Astrocyte (in vitro differentiated cells and primary cell): ENCODE measurements at regions not wholly inside any gene's neighbourhood (a gene's known extent, or its start where the extent isn't known, plus 50 kb on each side); places are given as distances from the start of the nearest gene placed in this dataset.

Experiments
- DNase-seq: peaks from one replicate; pipeline ENCODE4 v3.0.0-alpha.2; 2010; ENCODE audit warnings: low read depth
- FAIRE-seq: peaks from 2 replicates; lab custom pipeline; 2011; peaks lifted over from hg19 to GRCh38; lab: Jason Lieb, UNC
- H2AFZ ChIP-seq: 2 replicates; pipeline ENCODE4 v1.6.0; 2012; ENCODE audit warnings: low read depth, low read length, inconsistent platforms
- H3K27ac ChIP-seq: 2 replicates; pipeline ENCODE4 v1.5.1; 2011; ENCODE audit warnings: low read depth, low read length, inconsistent platforms
- H3K27me3 ChIP-seq: 2 replicates; pipeline ENCODE4 v1.6.0; 2011; ENCODE audit warnings: low read length, inconsistent platforms; ENCODE audit not compliant: insufficient read depth
- H3K36me3 ChIP-seq: 2 replicates; pipeline ENCODE4 v1.5.1; 2011; ENCODE audit warnings: low read length, inconsistent platforms; ENCODE audit not compliant: insufficient read depth
- H3K4me1 ChIP-seq: 2 replicates; pipeline ENCODE4 v1.5.1; 2011; ENCODE audit warnings: low read length, inconsistent platforms; ENCODE audit not compliant: insufficient read depth
- H3K4me2 ChIP-seq: 2 replicates; pipeline ENCODE4 v1.6.0; 2012; ENCODE audit warnings: low read length, inconsistent platforms
- H3K4me3 ChIP-seq: 2 replicates; pipeline ENCODE4 v1.5.1; 2011; ENCODE audit warnings: low read depth, mild to moderate bottlenecking, low read length, inconsistent platforms; ENCODE audit not compliant: insufficient read depth
- H3K79me2 ChIP-seq: 2 replicates; pipeline ENCODE4 v1.6.0; 2012; ENCODE audit warnings: mild to moderate bottlenecking, low read length, inconsistent platforms; ENCODE audit not compliant: insufficient read depth
- H3K9ac ChIP-seq: 2 replicates; pipeline ENCODE4 v1.6.0; 2012; ENCODE audit warnings: mild to moderate bottlenecking, low read length, inconsistent platforms
- H3K9me3 ChIP-seq: 2 replicates; pipeline ENCODE4 v1.5.1; 2012; ENCODE audit warnings: low read depth, mild to moderate bottlenecking, low read length, inconsistent platforms; ENCODE audit not compliant: insufficient read depth
- H4K20me1 ChIP-seq: 2 replicates; pipeline ENCODE4 v1.6.0; 2012; ENCODE audit warnings: low read length, inconsistent platforms; ENCODE audit not compliant: insufficient read depth
- H3K27ac Mint-ChIP-seq: one replicate; pipeline ENCODE4 v1.8.0; 2021; ENCODE audit warnings: mild to moderate bottlenecking, mixed read lengths; ENCODE audit not compliant: unreplicated experiment
- H3K27me3 Mint-ChIP-seq: one replicate; pipeline ENCODE4 v1.8.0; 2021; ENCODE audit warnings: low read depth, mixed read lengths; ENCODE audit not compliant: unreplicated experiment
- H3K36me3 Mint-ChIP-seq: one replicate; pipeline ENCODE4 v1.8.0; 2021; ENCODE audit warnings: low read depth, mixed read lengths; ENCODE audit not compliant: unreplicated experiment
- H3K4me1 Mint-ChIP-seq: one replicate; pipeline ENCODE4 v1.8.0; 2021; ENCODE audit warnings: low read depth, mixed read lengths; ENCODE audit not compliant: unreplicated experiment
- H3K4me3 Mint-ChIP-seq: one replicate; pipeline ENCODE4 v1.8.0; 2021; ENCODE audit warnings: mild to moderate bottlenecking, moderate library complexity, mixed read lengths; ENCODE audit not compliant: unreplicated experiment
- H3K9me3 Mint-ChIP-seq: one replicate; pipeline ENCODE4 v1.8.0; 2021; ENCODE audit warnings: mild to moderate bottlenecking, mixed read lengths; ENCODE audit not compliant: unreplicated experiment
- EZH2 ChIP-seq: IDR thresholded peaks from 2 replicates; pipeline ENCODE4 v1.6.1; 2012; ENCODE audit warnings: mild to moderate bottlenecking, low read length, inconsistent platforms; ENCODE audit not compliant: insufficient read depth
- TF ChIP-seq, protein P1 (sequence below): IDR thresholded peaks from 2 replicates; pipeline ENCODE4 v1.5.1; 2011; ENCODE audit warnings: low read depth, mild to moderate bottlenecking, inconsistent platforms, low read length, moderate library complexity; ENCODE audit not compliant: insufficient read depth

DNA sequence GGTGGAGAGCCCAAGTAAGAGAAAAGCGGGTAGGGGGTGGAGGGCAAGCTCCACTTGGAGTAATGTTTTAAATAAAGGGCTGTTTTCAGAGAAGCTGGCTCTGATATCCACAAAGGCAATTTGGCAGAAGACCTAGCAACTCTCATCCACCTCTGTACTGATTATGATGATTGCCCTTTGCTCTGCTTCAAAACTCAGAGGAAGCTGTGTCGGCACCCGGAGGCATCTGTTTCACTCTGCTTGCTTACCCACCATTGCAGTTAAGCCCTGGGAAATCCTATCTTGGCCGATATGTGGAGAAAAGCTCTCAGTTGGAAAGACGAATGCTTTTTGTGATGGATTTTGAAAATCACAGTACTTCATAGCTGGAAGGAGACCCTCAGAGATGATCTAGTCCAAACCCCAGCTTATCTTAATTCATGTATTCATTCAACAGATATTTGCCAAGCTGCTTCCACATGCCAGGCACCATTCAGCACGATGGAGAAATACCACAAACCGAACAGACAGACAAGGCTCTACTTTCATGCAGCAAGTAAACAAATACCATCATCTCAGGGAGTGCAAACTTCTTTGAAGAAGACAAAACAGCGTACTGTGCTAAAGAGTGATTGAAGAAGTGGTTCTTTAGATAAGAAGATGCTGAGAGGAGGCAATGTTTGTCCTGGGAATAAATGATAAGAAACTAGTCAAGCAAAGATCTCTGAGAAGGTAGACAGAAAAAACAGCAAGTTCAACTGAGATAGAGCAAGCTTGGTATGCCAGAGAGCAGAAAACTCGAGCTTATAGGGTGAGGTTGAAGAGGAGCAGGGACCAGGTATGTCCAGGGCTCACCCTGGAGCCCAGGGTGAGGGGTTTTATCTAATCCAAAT, 140.4 kb upstream of the SPDL1 start:
- Histone ChIP-seq H3K27me3 (no peaks in the 10 kb centered on the region), H2AFZ (no peak overlapping the region), H4K20me1 (no peaks in the 10 kb centered on the region), H3K79me2 (no peaks in the 10 kb centered on the region), H3K9ac (no peak overlapping the region), H3K4me2 (no peak overlapping the region), H3K4me1 (no peaks in the 10 kb centered on the region), H3K4me3 (no peak overlapping the region), H3K36me3 (no peaks in the 10 kb centered on the region), H3K9me3 (no peaks in the 10 kb centered on the region), H3K27ac (no peak overlapping the region)
- no peak for DNase-seq
- TF ChIP-seq, protein P1, sequence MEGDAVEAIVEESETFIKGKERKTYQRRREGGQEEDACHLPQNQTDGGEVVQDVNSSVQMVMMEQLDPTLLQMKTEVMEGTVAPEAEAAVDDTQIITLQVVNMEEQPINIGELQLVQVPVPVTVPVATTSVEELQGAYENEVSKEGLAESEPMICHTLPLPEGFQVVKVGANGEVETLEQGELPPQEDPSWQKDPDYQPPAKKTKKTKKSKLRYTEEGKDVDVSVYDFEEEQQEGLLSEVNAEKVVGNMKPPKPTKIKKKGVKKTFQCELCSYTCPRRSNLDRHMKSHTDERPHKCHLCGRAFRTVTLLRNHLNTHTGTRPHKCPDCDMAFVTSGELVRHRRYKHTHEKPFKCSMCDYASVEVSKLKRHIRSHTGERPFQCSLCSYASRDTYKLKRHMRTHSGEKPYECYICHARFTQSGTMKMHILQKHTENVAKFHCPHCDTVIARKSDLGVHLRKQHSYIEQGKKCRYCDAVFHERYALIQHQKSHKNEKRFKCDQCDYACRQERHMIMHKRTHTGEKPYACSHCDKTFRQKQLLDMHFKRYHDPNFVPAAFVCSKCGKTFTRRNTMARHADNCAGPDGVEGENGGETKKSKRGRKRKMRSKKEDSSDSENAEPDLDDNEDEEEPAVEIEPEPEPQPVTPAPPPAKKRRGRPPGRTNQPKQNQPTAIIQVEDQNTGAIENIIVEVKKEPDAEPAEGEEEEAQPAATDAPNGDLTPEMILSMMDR, result no peak
- TF ChIP-seq EZH2, result no peak
- no peaks in the 10 kb centered on the region for H3K36me3 Mint-ChIP-seq
- peaks cover 3% of the 10 kb centered on the region for H3K27me3 Mint-ChIP-seq
- no peak for FAIRE-seq
- H3K4me3 Mint-ChIP-seq, result no peak overlapping the region
- H3K27ac Mint-ChIP-seq, result no peak overlapping the region
- peaks cover 13% of the 10 kb centered on the region for H3K4me1 Mint-ChIP-seq
- no peaks in the 10 kb centered on the region for H3K9me3 Mint-ChIP-seq

DNA sequence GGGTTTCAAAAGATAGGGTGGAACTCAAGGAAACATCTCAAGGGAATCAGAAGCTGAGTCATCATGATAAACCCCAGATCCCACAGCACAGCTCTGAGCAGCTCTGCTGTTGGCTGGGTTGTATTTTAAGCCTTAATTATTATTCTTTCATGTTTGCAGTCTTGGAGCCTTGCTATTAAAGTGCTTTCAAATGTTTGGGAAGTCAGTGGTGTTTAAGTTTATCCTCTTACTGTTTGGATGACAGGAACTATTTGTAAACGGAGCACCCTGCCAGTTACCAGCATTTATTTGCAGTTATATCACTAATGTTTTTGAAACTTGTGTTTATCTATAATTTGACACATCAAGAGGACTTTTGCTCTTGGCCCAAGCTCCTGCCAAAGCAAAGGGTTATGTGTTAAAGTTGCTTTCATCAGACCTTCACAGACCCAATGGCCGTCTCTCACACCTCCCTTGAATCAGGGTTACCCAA, 141.1 kb upstream of the SPDL1 start:
- H3K9ac ChIP-seq, result no peak overlapping the region
- no peaks in the 10 kb centered on the region for H3K4me1 ChIP-seq
- H3K4me1 Mint-ChIP-seq, result peaks cover 13% of the 10 kb centered on the region
- H3K4me2 ChIP-seq, result no peak overlapping the region
- H3K36me3 Mint-ChIP-seq, result no peaks in the 10 kb centered on the region
- H3K36me3 ChIP-seq, result no peaks in the 10 kb centered on the region
- H3K27me3 ChIP-seq, result no peaks in the 10 kb centered on the region
- no peaks in the 10 kb centered on the region for H4K20me1 ChIP-seq
- H3K79me2 ChIP-seq, result no peaks in the 10 kb centered on the region
- no peak overlapping the region for H2AFZ ChIP-seq
- DNase-seq (peak; percentile 20), FAIRE-seq (peak; percentile 29)
- no peak overlapping the region for H3K4me3 ChIP-seq
- H3K4me3 Mint-ChIP-seq, result no peak overlapping the region
- peaks cover 3% of the 10 kb centered on the region for H3K27me3 Mint-ChIP-seq
- no peak overlapping the region for H3K27ac Mint-ChIP-seq
- TF ChIP-seq EZH2, result no peak
- TF ChIP-seq, protein P1, result no peak
- no peaks in the 10 kb centered on the region for H3K9me3 ChIP-seq
- no peaks in the 10 kb centered on the region for H3K9me3 Mint-ChIP-seq
- H3K27ac ChIP-seq, result no peak overlapping the region

DNA sequence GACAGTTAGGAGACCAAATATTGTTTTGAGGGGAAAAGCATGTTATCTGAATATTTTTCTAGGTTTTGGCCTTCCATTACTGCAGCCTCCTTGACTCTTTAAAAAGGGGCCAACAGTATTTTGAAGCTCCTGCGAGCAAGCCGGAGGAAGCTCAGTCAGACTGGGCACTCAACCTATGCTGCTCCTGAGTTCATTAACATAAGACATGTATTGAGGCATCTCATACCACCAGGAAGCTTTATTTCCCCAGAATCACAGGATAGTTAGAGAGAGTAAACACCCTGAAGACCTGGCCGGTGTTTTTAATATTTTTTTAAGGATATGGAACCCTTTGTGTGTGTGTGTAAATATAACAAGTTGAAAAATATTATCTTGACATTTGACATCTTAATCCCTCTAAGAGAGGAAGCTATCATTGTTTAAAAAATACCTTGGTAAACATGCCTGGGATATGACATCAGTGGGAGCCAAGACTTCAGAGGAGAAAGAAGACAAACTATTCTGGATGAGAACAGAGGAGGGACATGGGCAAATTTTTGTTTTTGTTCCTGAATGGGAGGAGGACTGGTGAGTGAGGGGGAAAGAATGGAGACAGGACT, 139.3 kb upstream of the SLIT3 start:
- no peak overlapping the region for H3K27ac ChIP-seq

More for the DNA sequence above, 139.3 kb upstream of the SLIT3 start:
- Mint-ChIP-seq H3K27me3 (peaks cover 3% of the 10 kb centered on the region), H3K4me1 (peaks cover 13% of the 10 kb centered on the region), H3K4me3 (no peak overlapping the region), H3K27ac (no peak overlapping the region), H3K9me3 (no peaks in the 10 kb centered on the region), H3K36me3 (no peaks in the 10 kb centered on the region)
- H3K79me2 ChIP-seq, result no peaks in the 10 kb centered on the region
- no peaks in the 10 kb centered on the region for H3K9me3 ChIP-seq
- no peaks in the 10 kb centered on the region for H3K36me3 ChIP-seq
- no peaks in the 10 kb centered on the region for H4K20me1 ChIP-seq
- H3K9ac ChIP-seq, result no peak overlapping the region
- FAIRE-seq (no peak), DNase-seq (no peak)
- no peaks in the 10 kb centered on the region for H3K27me3 ChIP-seq
- H3K4me2 ChIP-seq, result no peak overlapping the region
- H2AFZ ChIP-seq, result no peak overlapping the region
- no peak for TF ChIP-seq EZH2
- TF ChIP-seq, protein P1, result no peak
- no peaks in the 10 kb centered on the region for H3K4me1 ChIP-seq
- H3K4me3 ChIP-seq, result no peak overlapping the region
